ENCODE measurements at regions not wholly inside any gene's neighbourhood (a gene's known extent, or its start where the extent isn't known, plus 50 kb on each side); places are given as distances from the start of the nearest gene placed in this dataset.

DNA sequence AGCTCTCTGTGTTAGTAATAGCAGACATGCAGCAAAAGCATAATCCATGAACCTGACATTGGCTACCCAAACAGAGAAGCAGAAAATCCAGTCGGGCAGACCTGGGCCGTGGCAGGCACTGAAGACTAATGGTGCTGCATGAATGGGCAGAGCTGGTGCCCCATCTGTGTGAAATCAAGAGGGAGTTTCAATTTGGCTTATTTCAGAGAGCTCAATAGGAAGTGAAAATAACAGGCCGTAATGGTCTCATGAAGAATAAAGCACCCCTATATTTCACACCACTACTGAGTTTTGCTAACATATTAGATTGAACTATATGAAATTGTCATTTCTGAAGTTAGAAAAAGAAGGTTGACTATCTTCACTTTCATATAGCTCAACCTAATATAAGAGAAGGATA, 149.7 kb downstream of the ENC1 start (continued):
- TF ChIP-seq, protein P1, sequence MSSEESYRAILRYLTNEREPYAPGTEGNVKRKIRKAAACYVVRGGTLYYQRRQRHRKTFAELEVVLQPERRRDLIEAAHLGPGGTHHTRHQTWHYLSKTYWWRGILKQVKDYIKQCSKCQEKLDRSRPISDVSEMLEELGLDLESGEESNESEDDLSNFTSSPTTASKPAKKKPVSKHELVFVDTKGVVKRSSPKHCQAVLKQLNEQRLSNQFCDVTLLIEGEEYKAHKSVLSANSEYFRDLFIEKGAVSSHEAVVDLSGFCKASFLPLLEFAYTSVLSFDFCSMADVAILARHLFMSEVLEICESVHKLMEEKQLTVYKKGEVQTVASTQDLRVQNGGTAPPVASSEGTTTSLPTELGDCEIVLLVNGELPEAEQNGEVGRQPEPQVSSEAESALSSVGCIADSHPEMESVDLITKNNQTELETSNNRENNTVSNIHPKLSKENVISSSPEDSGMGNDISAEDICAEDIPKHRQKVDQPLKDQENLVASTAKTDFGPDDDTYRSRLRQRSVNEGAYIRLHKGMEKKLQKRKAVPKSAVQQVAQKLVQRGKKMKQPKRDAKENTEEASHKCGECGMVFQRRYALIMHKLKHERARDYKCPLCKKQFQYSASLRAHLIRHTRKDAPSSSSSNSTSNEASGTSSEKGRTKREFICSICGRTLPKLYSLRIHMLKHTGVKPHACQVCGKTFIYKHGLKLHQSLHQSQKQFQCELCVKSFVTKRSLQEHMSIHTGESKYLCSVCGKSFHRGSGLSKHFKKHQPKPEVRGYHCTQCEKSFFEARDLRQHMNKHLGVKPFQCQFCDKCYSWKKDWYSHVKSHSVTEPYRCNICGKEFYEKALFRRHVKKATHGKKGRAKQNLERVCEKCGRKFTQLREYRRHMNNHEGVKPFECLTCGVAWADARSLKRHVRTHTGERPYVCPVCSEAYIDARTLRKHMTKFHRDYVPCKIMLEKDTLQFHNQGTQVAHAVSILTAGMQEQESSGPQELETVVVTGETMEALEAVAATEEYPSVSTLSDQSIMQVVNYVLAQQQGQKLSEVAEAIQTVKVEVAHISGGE (tag by site-specific recombination; conservative IDR thresholded peaks at IDR 0.05; ENCODE audit: low read depth): no peak
- TF ChIP-seq ZNF621 (tag by site-specific recombination; IDR thresholded peaks at IDR 0.05) (no peak), ZNF221 (tag by site-specific recombination; IDR thresholded peaks at IDR 0.05; ENCODE audit: borderline replicate concordance) (no peak), ZNF2 (tag by site-specific recombination; IDR thresholded peaks at IDR 0.05) (no peak)

DNA sequence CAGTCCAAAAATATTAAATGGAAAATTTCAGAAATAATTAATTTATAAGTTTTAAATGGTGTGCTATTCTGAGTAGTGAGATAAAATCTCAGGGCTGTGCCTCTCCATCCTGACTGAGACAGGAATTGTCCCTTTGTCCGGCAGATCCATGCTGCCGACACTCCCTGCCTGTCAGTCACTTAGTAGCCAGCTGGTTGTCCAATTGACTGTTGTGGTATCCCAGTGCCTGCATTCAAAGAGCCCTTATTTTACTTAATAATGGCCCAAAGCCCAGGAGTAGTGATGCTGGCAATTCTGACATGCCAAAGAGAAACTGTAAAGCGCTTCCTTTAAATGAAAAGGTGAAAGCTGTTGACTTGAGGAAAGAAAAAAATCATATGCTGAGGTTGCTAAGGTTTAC, 157.5 kb downstream of the ENC1 start:
- POLR2A ChIA-PET: interaction anchor here (1.2 kb wide), 1 partner anchor 158 kb away, joined by 3 read pairs; the partner anchor contains the start of gene ENC1
- CTCF ChIA-PET: no interaction called here

More for the DNA sequence above, 157.5 kb downstream of the ENC1 start:
- H3K4me1 ChIP-seq (ENCODE audit: control insufficient read depth, insufficient read depth, low read length): no peaks in the 10 kb centered on the region
- H3K36me3 ChIP-seq (ENCODE audit: control insufficient read depth in 2 of 2, insufficient read depth in 1 of 2, low read length in 2 of 2): no peaks in the 10 kb centered on the region
- no peak overlapping the region for H3K27ac ChIP-seq (ENCODE audit: extremely low read depth, low read depth, low read length)
- no peaks in the 10 kb centered on the region for H3K9me3 ChIP-seq (ENCODE audit: control insufficient read depth, insufficient read depth, low read depth, low read length)
- no peak overlapping the region for H3K4me3 ChIP-seq (ENCODE audit: low read depth, low read length)
- TF ChIP-seq, protein P2, sequence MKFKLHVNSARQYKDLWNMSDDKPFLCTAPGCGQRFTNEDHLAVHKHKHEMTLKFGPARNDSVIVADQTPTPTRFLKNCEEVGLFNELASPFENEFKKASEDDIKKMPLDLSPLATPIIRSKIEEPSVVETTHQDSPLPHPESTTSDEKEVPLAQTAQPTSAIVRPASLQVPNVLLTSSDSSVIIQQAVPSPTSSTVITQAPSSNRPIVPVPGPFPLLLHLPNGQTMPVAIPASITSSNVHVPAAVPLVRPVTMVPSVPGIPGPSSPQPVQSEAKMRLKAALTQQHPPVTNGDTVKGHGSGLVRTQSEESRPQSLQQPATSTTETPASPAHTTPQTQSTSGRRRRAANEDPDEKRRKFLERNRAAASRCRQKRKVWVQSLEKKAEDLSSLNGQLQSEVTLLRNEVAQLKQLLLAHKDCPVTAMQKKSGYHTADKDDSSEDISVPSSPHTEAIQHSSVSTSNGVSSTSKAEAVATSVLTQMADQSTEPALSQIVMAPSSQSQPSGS (tag by site-specific recombination; IDR thresholded peaks at IDR 0.05; ENCODE audit: low read depth): no peak
- no peak for TF ChIP-seq ZNF660 (tag by site-specific recombination; IDR thresholded peaks at IDR 0.05)
- TF ChIP-seq ZBTB7A (tag by site-specific recombination; IDR thresholded peaks at IDR 0.05; ENCODE audit: low read depth): no peak
- no peak for TF ChIP-seq KLF10 (tag by site-specific recombination; IDR thresholded peaks at IDR 0.05)
- TF ChIP-seq OSR2 (tag by site-specific recombination; IDR thresholded peaks at IDR 0.05): no peak
- no peak for TF ChIP-seq RBAK (tag by site-specific recombination; IDR thresholded peaks at IDR 0.05)
- no peak for TF ChIP-seq SP2 (tag by site-specific recombination; IDR thresholded peaks at IDR 0.05)
- TF ChIP-seq BCL11A (tag by site-specific recombination; IDR thresholded peaks at IDR 0.05; ENCODE audit: low read depth): no peak
- TF ChIP-seq, protein P3, sequence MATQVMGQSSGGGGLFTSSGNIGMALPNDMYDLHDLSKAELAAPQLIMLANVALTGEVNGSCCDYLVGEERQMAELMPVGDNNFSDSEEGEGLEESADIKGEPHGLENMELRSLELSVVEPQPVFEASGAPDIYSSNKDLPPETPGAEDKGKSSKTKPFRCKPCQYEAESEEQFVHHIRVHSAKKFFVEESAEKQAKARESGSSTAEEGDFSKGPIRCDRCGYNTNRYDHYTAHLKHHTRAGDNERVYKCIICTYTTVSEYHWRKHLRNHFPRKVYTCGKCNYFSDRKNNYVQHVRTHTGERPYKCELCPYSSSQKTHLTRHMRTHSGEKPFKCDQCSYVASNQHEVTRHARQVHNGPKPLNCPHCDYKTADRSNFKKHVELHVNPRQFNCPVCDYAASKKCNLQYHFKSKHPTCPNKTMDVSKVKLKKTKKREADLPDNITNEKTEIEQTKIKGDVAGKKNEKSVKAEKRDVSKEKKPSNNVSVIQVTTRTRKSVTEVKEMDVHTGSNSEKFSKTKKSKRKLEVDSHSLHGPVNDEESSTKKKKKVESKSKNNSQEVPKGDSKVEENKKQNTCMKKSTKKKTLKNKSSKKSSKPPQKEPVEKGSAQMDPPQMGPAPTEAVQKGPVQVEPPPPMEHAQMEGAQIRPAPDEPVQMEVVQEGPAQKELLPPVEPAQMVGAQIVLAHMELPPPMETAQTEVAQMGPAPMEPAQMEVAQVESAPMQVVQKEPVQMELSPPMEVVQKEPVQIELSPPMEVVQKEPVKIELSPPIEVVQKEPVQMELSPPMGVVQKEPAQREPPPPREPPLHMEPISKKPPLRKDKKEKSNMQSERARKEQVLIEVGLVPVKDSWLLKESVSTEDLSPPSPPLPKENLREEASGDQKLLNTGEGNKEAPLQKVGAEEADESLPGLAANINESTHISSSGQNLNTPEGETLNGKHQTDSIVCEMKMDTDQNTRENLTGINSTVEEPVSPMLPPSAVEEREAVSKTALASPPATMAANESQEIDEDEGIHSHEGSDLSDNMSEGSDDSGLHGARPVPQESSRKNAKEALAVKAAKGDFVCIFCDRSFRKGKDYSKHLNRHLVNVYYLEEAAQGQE (tag by site-specific recombination; IDR thresholded peaks at IDR 0.05): no peak
- no peak for TF ChIP-seq ZBTB1 (tag by site-specific recombination; IDR thresholded peaks at IDR 0.05)
- TF ChIP-seq ZNF555 (tag by site-specific recombination; conservative IDR thresholded peaks at IDR 0.05): no peak
- TF ChIP-seq ZNF596 (tag by site-specific recombination; IDR thresholded peaks at IDR 0.05): no peak
- TF ChIP-seq, protein P4, sequence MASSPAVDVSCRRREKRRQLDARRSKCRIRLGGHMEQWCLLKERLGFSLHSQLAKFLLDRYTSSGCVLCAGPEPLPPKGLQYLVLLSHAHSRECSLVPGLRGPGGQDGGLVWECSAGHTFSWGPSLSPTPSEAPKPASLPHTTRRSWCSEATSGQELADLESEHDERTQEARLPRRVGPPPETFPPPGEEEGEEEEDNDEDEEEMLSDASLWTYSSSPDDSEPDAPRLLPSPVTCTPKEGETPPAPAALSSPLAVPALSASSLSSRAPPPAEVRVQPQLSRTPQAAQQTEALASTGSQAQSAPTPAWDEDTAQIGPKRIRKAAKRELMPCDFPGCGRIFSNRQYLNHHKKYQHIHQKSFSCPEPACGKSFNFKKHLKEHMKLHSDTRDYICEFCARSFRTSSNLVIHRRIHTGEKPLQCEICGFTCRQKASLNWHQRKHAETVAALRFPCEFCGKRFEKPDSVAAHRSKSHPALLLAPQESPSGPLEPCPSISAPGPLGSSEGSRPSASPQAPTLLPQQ (tag by site-specific recombination; IDR thresholded peaks at IDR 0.05): no peak
- no peak for TF ChIP-seq ZSCAN16 (tag by site-specific recombination; IDR thresholded peaks at IDR 0.05)
- TF ChIP-seq ZNF473 (tag by site-specific recombination; IDR thresholded peaks at IDR 0.05): no peak
- TF ChIP-seq TRIM28 (IDR thresholded peaks at IDR 0.05; ENCODE audit: borderline replicate concordance, low read length): no peak
- TF ChIP-seq, protein P5, sequence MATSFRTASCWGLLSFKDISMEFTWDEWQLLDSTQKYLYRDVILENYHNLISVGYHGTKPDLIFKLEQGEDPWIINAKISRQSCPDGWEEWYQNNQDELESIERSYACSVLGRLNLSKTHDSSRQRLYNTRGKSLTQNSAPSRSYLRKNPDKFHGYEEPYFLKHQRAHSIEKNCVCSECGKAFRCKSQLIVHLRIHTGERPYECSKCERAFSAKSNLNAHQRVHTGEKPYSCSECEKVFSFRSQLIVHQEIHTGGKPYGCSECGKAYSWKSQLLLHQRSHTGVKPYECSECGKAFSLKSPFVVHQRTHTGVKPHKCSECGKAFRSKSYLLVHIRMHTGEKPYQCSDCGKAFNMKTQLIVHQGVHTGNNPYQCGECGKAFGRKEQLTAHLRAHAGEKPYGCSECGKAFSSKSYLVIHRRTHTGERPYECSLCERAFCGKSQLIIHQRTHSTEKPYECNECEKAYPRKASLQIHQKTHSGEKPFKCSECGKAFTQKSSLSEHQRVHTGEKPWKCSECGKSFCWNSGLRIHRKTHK (tag by site-specific recombination; IDR thresholded peaks at IDR 0.05): no peak

Measured in HEK293 (cell line).